CD4-positive, alpha-beta T cell (primary cell): ENCODE measurements at regions not wholly inside any gene's neighbourhood (a gene's known extent, or its start where the extent isn't known, plus 50 kb on each side); places are given as distances from the start of the nearest gene placed in this dataset.

ENCODE experiments used
- ATAC-seq: fragments of 200-7000 bp; cut with Tn5 transposase; one replicate; pipeline ENCODE4 v1.10.0; 2022; ENCODE audit warnings: mild to moderate bottlenecking; ENCODE audit not compliant: poor library complexity
- CTCF ChIA-PET: fragments of 350-600 bp; sonication (Branson Sonifier 250); formaldehyde crosslinking; loops from one replicate; lab custom pipeline; 2021; ENCODE audit warnings: antibody characterized with exemption, inconsistent platforms; lab: Charles Lee
- POLR2A ChIA-PET: fragments of 350-600 bp; sonication (Branson Sonifier 250); formaldehyde crosslinking; loops from one replicate; lab custom pipeline; 2021; ENCODE audit warnings: antibody characterized with exemption, inconsistent platforms; lab: Charles Lee
- DNase-seq, 14 experiments: peaks; one replicate each; pipeline ENCODE4 v3.0.0-alpha.2; 2013 to 2020; ENCODE audit warnings: mixed read lengths in 2 of 14
- H3K27ac ChIP-seq, 2 donors: one replicate each; pipeline versions ENCODE4 v1.5.1 to v1.7.0; 2013; ENCODE audit warnings: low read length in 2 of 2, low read depth in 1 of 2, mild to moderate bottlenecking in 1 of 2
- H3K27me3 ChIP-seq, 2 experiments: 1 replicate in 1 of 2; 2 replicates in 1 of 2; pipeline versions ENCODE4 v1.6.1 to v1.7.0; 2013; ENCODE audit warnings: low read length in 2 of 2, control low read depth in 1 of 2, mild to moderate bottlenecking in 1 of 2, moderate library complexity in 1 of 2; ENCODE audit not compliant: insufficient read depth in 2 of 2, control insufficient read depth in 1 of 2
- H3K36me3 ChIP-seq: one replicate; pipeline ENCODE4 v1.6.1; 2013; ENCODE audit warnings: low read length, control low read depth; ENCODE audit not compliant: insufficient read depth
- H3K4me1 ChIP-seq: one replicate; pipeline ENCODE4 v1.6.1; 2013; ENCODE audit warnings: low read length, control low read depth; ENCODE audit not compliant: insufficient read depth
- H3K4me3 ChIP-seq: one replicate; pipeline ENCODE4 v1.5.1; 2013; ENCODE audit warnings: mild to moderate bottlenecking, low read length, moderate library complexity
- H3K9me3 ChIP-seq, 2 experiments: 1 replicate in 1 of 2; 2 replicates in 1 of 2; pipeline versions ENCODE4 v1.6.1 to v1.7.0; 2013; ENCODE audit warnings: low read length in 2 of 2, mild to moderate bottlenecking in 2 of 2, control low read depth in 1 of 2, moderate library complexity in 1 of 2; ENCODE audit not compliant: control insufficient read depth in 1 of 2, insufficient read depth in 1 of 2
- H3K27ac Mint-ChIP-seq: one replicate; pipeline ENCODE4 v1.8.0; 2020; ENCODE audit warnings: mixed read lengths
- H3K27me3 Mint-ChIP-seq: one replicate; pipeline ENCODE4 v1.8.0; 2021; ENCODE audit warnings: mixed read lengths
- H3K36me3 Mint-ChIP-seq: one replicate; pipeline ENCODE4 v1.8.0; 2021; ENCODE audit warnings: low read depth, mixed read lengths
- H3K4me1 Mint-ChIP-seq: one replicate; pipeline ENCODE4 v1.8.0; 2021; ENCODE audit warnings: low read depth, mixed read lengths
- H3K4me3 Mint-ChIP-seq: one replicate; pipeline ENCODE4 v1.8.0; 2020; ENCODE audit warnings: mild to moderate bottlenecking, mixed read lengths
- H3K9me3 Mint-ChIP-seq: one replicate; pipeline ENCODE4 v1.8.0; 2020; ENCODE audit warnings: mixed read lengths
- CTCF ChIP-seq: fragments of 200-600 bp; IDR thresholded peaks from one replicate; pipeline ENCODE4 v1.8.0; 2022; ENCODE audit warnings: antibody characterized with exemption, mild to moderate bottlenecking
- intact Hi-C, 2 experiments: fragments of 100-400 bp; cut with DNase I in 1 of 2; cut with micrococcal nuclease in 1 of 2; formaldehyde crosslinking; loops; one replicate each; pipeline versions ENCODE4 v1.15.1 to v1.9.0; 2023 to 2025; cut with DNase I, micrococcal nuclease

- no peak overlapping the region for H3K27ac Mint-ChIP-seq
- ATAC-seq (no peak), DNase-seq (no peak)
- no peak for TF ChIP-seq CTCF
- H3K36me3 Mint-ChIP-seq, result no peaks in the 10 kb centered on the region
- no peaks in the 10 kb centered on the region for H3K9me3 ChIP-seq
- ChIA-PET POLR2A (no interaction called here), CTCF (no interaction called here)
- intact Hi-C loops, result no loop called here
- peaks cover 8% of the 10 kb centered on the region for H3K4me1 ChIP-seq
- no peaks in the 10 kb centered on the region for H3K27me3 ChIP-seq
- peaks cover 22% of the 10 kb centered on the region for H3K4me1 Mint-ChIP-seq
- H3K27ac ChIP-seq, result no peak overlapping the region
- H3K27me3 Mint-ChIP-seq, result no peaks in the 10 kb centered on the region
- H3K4me3 Mint-ChIP-seq, result no peak overlapping the region
- H3K4me3 ChIP-seq, result no peak overlapping the region
- H3K36me3 ChIP-seq, result no peaks in the 10 kb centered on the region
- H3K9me3 Mint-ChIP-seq, result no peaks in the 10 kb centered on the region
Measured at GRCh38 chr13:50599927-50600326, 243.6 kb downstream of the DLEU7 start.

GRCh38 chr13:50608370-50608769, 235.1 kb downstream of the DLEU7 start:
- Mint-ChIP-seq H3K4me3 (no peak overlapping the region), H3K9me3 (no peaks in the 10 kb centered on the region)
- DNase-seq, result no peak

GRCh38 chr13:50609011-50609410, 234.5 kb downstream of the DLEU7 start:
- H3K9me3 Mint-ChIP-seq, result no peaks in the 10 kb centered on the region
- Histone ChIP-seq H3K27me3 (no peaks in the 10 kb centered on the region), H3K4me1 (peaks cover 7% of the 10 kb centered on the region), H3K9me3 (no peaks in the 10 kb centered on the region), H3K36me3 (no peaks in the 10 kb centered on the region), H3K4me3 (no peak overlapping the region), H3K27ac (no peak overlapping the region)
- intact Hi-C loops, result no loop called here
- no peak overlapping the region for H3K4me3 Mint-ChIP-seq
- no peak for TF ChIP-seq CTCF
- ChIA-PET POLR2A (interaction anchor here (1.2 kb wide), 1 partner anchor 11 kb away, joined by 3 read pairs; no protein-coding TSS in a partner anchor), CTCF (no interaction called here)
- no peaks in the 10 kb centered on the region for H3K27me3 Mint-ChIP-seq
- no peak for DNase-seq
- ATAC-seq, result no peak
- H3K36me3 Mint-ChIP-seq, result no peaks in the 10 kb centered on the region
- H3K27ac Mint-ChIP-seq, result no peak overlapping the region
- peaks cover 16% of the 10 kb centered on the region for H3K4me1 Mint-ChIP-seq

More at GRCh38 chr13:50608370-50608769, 235.1 kb downstream of the DLEU7 start:
- no peak overlapping the region for H3K27ac ChIP-seq
- POLR2A ChIA-PET, result interaction anchor here (1.2 kb wide), 1 partner anchor 10 kb away, joined by 3 read pairs; no protein-coding TSS in a partner anchor
- no peaks in the 10 kb centered on the region for H3K36me3 Mint-ChIP-seq
- peaks cover 7% of the 10 kb centered on the region for H3K4me1 ChIP-seq
- no peaks in the 10 kb centered on the region for H3K27me3 Mint-ChIP-seq
- H3K27me3 ChIP-seq, result no peaks in the 10 kb centered on the region
- peaks cover 16% of the 10 kb centered on the region for H3K4me1 Mint-ChIP-seq
- no peak for ATAC-seq
- no peaks in the 10 kb centered on the region for H3K36me3 ChIP-seq
- CTCF ChIA-PET, result no interaction called here
- H3K9me3 ChIP-seq, result no peaks in the 10 kb centered on the region
- TF ChIP-seq CTCF, result no peak
- no peak overlapping the region for H3K27ac Mint-ChIP-seq
- H3K4me3 ChIP-seq, result no peak overlapping the region
- intact Hi-C loops, result no loop called here
